Prostate gland (tissue), 2 donors: ENCODE measurements at regions not wholly inside any gene's neighbourhood (a gene's known extent, or its start where the extent isn't known, plus 50 kb on each side); places are given as distances from the start of the nearest gene placed in this dataset.
"Not testable (repeated sequence)": the region's sequence is repeated elsewhere in the genome, so short reads cannot be mapped to it uniquely, and the experiment has no call there.

Experiments
- DNase-seq: peaks from one replicate; pipeline ENCODE4 v3.0.0-alpha.2; 2019; ENCODE audit warnings: low spot score
- H3K27ac ChIP-seq, 2 donors: fragments of 200-600 bp; sonication (generic); 2 replicates each; pipeline ENCODE4 v1.5.1; 2017 to 2019
- H3K27me3 ChIP-seq: fragments of 200-600 bp; sonication (generic); replicated peaks from 2 replicates; pipeline ENCODE4 v1.5.1; 2019; ENCODE audit not compliant: insufficient read depth
- H3K36me3 ChIP-seq, 2 donors: fragments of 200-600 bp; sonication (generic); 1 replicate in 1 of 2; 2 replicates in 1 of 2; pipeline versions ENCODE4 v1.5.1 to v1.8.1; 2017 to 2019
- H3K4me1 ChIP-seq: fragments of 200-600 bp; sonication (generic); replicated peaks from 2 replicates; pipeline ENCODE4 v1.5.1; 2019
- H3K4me3 ChIP-seq, 2 donors: fragments of 200-600 bp; sonication (generic); 2 replicates each; pipeline ENCODE4 v1.5.1; 2017 to 2019
- H3K9me3 ChIP-seq: fragments of 200-600 bp; sonication (generic); 2 replicates; pipeline ENCODE4 v1.5.1; 2017
- CTCF ChIP-seq, 4 experiments: fragments of 200-600 bp in 2 of 4; fragments of 450-650 bp in 2 of 4; sonication (generic) in 2 of 4; IDR thresholded peaks; 1 replicate in 3 of 4; 2 replicates in 1 of 4; pipeline ENCODE4 v1.5.1; 2016 to 2019; ENCODE audit warnings: antibody characterized with exemption in 4 of 4, mild to moderate bottlenecking in 2 of 4, moderate library complexity in 2 of 4
- POLR2A ChIP-seq: fragments of 450-650 bp; IDR thresholded peaks from one replicate; pipeline ENCODE4 v1.6.1; 2016; ENCODE audit warnings: antibody characterized with exemption, mild to moderate bottlenecking
- POLR2AphosphoS5 ChIP-seq: sonication (generic); formaldehyde crosslinking; IDR thresholded peaks from one replicate; pipeline ENCODE4 v1.6.1; 2017; ENCODE audit warnings: antibody characterized with exemption
- WGBS: methylation state at CpG from one replicate; pipeline ENCODE4 v1.1.5; 2018; 5-methylcytosine and 5-hydroxymethylcytosine counted together
- intact Hi-C: fragments of 100-400 bp; cut with DNase I; formaldehyde crosslinking; loops from one replicate; pipeline ENCODE4 v1.14.2; 2022

- H3K27ac ChIP-seq, intact Hi-C loops, H3K27me3 ChIP-seq, H3K4me1 ChIP-seq, DNase-seq, H3K4me3 ChIP-seq, H3K9me3 ChIP-seq, H3K36me3 ChIP-seq: not testable (repeated sequence)
- WGBS: 93% methylated on average over 2 of the region's 2 CpGs
Measured at GRCh38 chr14:34381304-34381703, 80.7 kb downstream of the SPTSSA start.

GRCh38 chr14:34380471-34380845 lies 81.6 kb downstream of the SPTSSA start:
- WGBS: 79% methylated on average over 4 of the region's 4 CpGs
- Histone ChIP-seq H3K4me1 (peaks cover 1% of the 10 kb centered on the region), H3K36me3 (no peaks in the 10 kb centered on the region), H3K27ac (no peak overlapping the region), H3K9me3 (no peaks in the 10 kb centered on the region), H3K27me3 (no peaks in the 10 kb centered on the region), H3K4me3 (no peak overlapping the region)
- no peak for DNase-seq
- TF ChIP-seq CTCF (IDR thresholded peaks at IDR 0.05) (no peak), POLR2A (no peak), POLR2AphosphoS5 (no peak)
- intact Hi-C loops: no loop called here

- peaks cover 3% of the 10 kb centered on the region for H3K4me1 ChIP-seq
- no peak overlapping the region for H3K4me3 ChIP-seq
- no peaks in the 10 kb centered on the region for H3K27me3 ChIP-seq
- H3K27ac ChIP-seq: peak overlapping the region in 1 of 2 donors; percentile 64
- intact Hi-C loops: no loop called here
- TF ChIP-seq POLR2A (no peak), CTCF (IDR thresholded peaks at IDR 0.05) (no peak), POLR2AphosphoS5 (no peak)
- H3K9me3 ChIP-seq: no peaks in the 10 kb centered on the region
- DNase-seq: no peak
- no peaks in the 10 kb centered on the region for H3K36me3 ChIP-seq
- 34% methylated on average over 4 of the region's 4 CpGs for WGBS
Measured at GRCh38 chr14:34379816-34380470, 82.1 kb downstream of the SPTSSA start.

GRCh38 chr14:34376649-34377267 lies 85.3 kb downstream of the SPTSSA start:
- Histone ChIP-seq H3K9me3 (no peaks in the 10 kb centered on the region), H3K4me3 (no peak overlapping the region), H3K27ac (no peak overlapping the region), H3K36me3 (no peaks in the 10 kb centered on the region), H3K4me1 (peaks cover 3% of the 10 kb centered on the region), H3K27me3 (no peaks in the 10 kb centered on the region)
- no peak for DNase-seq
- TF ChIP-seq POLR2AphosphoS5 (no peak), POLR2A (no peak), CTCF (IDR thresholded peaks at IDR 0.05) (no peak)
- WGBS: 95% methylated on average over 3 of the region's 3 CpGs
- intact Hi-C loops: no loop called here

GRCh38 chr14:34374998-34375740 lies 86.9 kb downstream of the SPTSSA start:
- Histone ChIP-seq H3K4me3 (no peak overlapping the region), H3K27ac (peak overlapping the region; percentile 57 to 66), H3K9me3 (no peaks in the 10 kb centered on the region), H3K27me3 (no peaks in the 10 kb centered on the region), H3K4me1 (peaks cover 3% of the 10 kb centered on the region), H3K36me3 (no peaks in the 10 kb centered on the region)
- peak; percentile 84 for TF ChIP-seq POLR2AphosphoS5
- no peak for TF ChIP-seq POLR2A
- DNase-seq: peak; percentile 43
- 50% methylated on average over 3 of the region's 3 CpGs for WGBS
- intact Hi-C loops: no loop called here
